ENCODE measurements at regions not wholly inside any gene's neighbourhood (a gene's known extent, or its start where the extent isn't known, plus 50 kb on each side); places are given as distances from the start of the nearest gene placed in this dataset.
"Not testable (repeated sequence)": the region's sequence is repeated elsewhere in the genome, so short reads cannot be mapped to it uniquely, and the experiment has no call there.

- H3K9me3 ChIP-seq (ENCODE audit: control insufficient read depth in 5 of 5, low read length in 5 of 5): no peaks in the 10 kb centered on the region
- H3K4me1 ChIP-seq (ENCODE audit: control insufficient read depth in 5 of 5, insufficient read depth in 5 of 5, low read length in 5 of 5): no peaks in the 10 kb centered on the region
- no peak overlapping the region for H3K4me3 ChIP-seq (ENCODE audit: low read depth in 1 of 5, low read length in 5 of 5)
- no peak overlapping the region for H3K9ac ChIP-seq (ENCODE audit: low read length in 5 of 5)
- no peak overlapping the region for H3K27ac ChIP-seq (ENCODE audit: low read depth, low read length)
- H3K36me3 ChIP-seq (ENCODE audit: control insufficient read depth in 5 of 5, insufficient read depth in 5 of 5, low read length in 5 of 5): no peaks in the 10 kb centered on the region
- no peaks in the 10 kb centered on the region for H3K27me3 ChIP-seq (ENCODE audit: control insufficient read depth in 5 of 5, insufficient read depth in 4 of 5, low read length in 5 of 5)
These were observed 1197.5 kb upstream of the AUTS2 start for GRCh38 chr7:68400783-68401182.

- Histone ChIP-seq H3K4me3 (ENCODE audit: low read depth in 1 of 5, low read length in 5 of 5) (no peak overlapping the region), H3K9ac (ENCODE audit: low read length in 5 of 5) (no peak overlapping the region), H3K4me1 (ENCODE audit: control insufficient read depth in 5 of 5, insufficient read depth in 5 of 5, low read length in 5 of 5) (no peaks in the 10 kb centered on the region), H3K27me3 (ENCODE audit: control insufficient read depth in 5 of 5, insufficient read depth in 4 of 5, low read length in 5 of 5) (no peaks in the 10 kb centered on the region), H3K27ac (ENCODE audit: low read depth, low read length) (no peak overlapping the region), H3K36me3 (ENCODE audit: control insufficient read depth in 5 of 5, insufficient read depth in 5 of 5, low read length in 5 of 5) (no peaks in the 10 kb centered on the region), H3K9me3 (ENCODE audit: control insufficient read depth in 5 of 5, low read length in 5 of 5) (no peaks in the 10 kb centered on the region)
These were observed 1197.0 kb upstream of the AUTS2 start for GRCh38 chr7:68401313-68401712.

GRCh38 chr7:68406480-68406879 lies 1191.8 kb upstream of the AUTS2 start:
- no peak overlapping the region for H3K9ac ChIP-seq (ENCODE audit: low read length in 5 of 5)
- H3K27ac ChIP-seq (ENCODE audit: low read depth, low read length): no peak overlapping the region
- H3K27me3 ChIP-seq (ENCODE audit: control insufficient read depth in 5 of 5, insufficient read depth in 4 of 5, low read length in 5 of 5): no peaks in the 10 kb centered on the region
- no peaks in the 10 kb centered on the region for H3K4me1 ChIP-seq (ENCODE audit: control insufficient read depth in 5 of 5, insufficient read depth in 5 of 5, low read length in 5 of 5)
- H3K4me3 ChIP-seq (ENCODE audit: low read depth in 1 of 5, low read length in 5 of 5): no peak overlapping the region
- H3K36me3 ChIP-seq (ENCODE audit: control insufficient read depth in 5 of 5, insufficient read depth in 5 of 5, low read length in 5 of 5): no peaks in the 10 kb centered on the region
- H3K9me3 ChIP-seq (ENCODE audit: control insufficient read depth in 5 of 5, low read length in 5 of 5): no peaks in the 10 kb centered on the region

GRCh38 chr7:68407460-68407859 lies 1190.8 kb upstream of the AUTS2 start:
- no peaks in the 10 kb centered on the region for H3K36me3 ChIP-seq (ENCODE audit: control insufficient read depth in 5 of 5, insufficient read depth in 5 of 5, low read length in 5 of 5)
- H3K9me3 ChIP-seq (ENCODE audit: control insufficient read depth in 5 of 5, low read length in 5 of 5): no peaks in the 10 kb centered on the region
- H3K9ac ChIP-seq (ENCODE audit: low read length in 5 of 5): no peak overlapping the region
- H3K4me1 ChIP-seq (ENCODE audit: control insufficient read depth in 5 of 5, insufficient read depth in 5 of 5, low read length in 5 of 5): no peaks in the 10 kb centered on the region
- no peak overlapping the region for H3K27ac ChIP-seq (ENCODE audit: low read depth, low read length)
- no peak overlapping the region for H3K4me3 ChIP-seq (ENCODE audit: low read depth in 1 of 5, low read length in 5 of 5)
- H3K27me3 ChIP-seq (ENCODE audit: control insufficient read depth in 5 of 5, insufficient read depth in 4 of 5, low read length in 5 of 5): no peaks in the 10 kb centered on the region

GRCh38 chr7:68408873-68409272 lies 1189.4 kb upstream of the AUTS2 start:
- no peaks in the 10 kb centered on the region for H3K36me3 ChIP-seq (ENCODE audit: control insufficient read depth in 5 of 5, insufficient read depth in 5 of 5, low read length in 5 of 5)
- H3K4me3 ChIP-seq (ENCODE audit: low read depth in 1 of 5, low read length in 5 of 5): no peak overlapping the region
- no peaks in the 10 kb centered on the region for H3K9me3 ChIP-seq (ENCODE audit: control insufficient read depth in 5 of 5, low read length in 5 of 5)
- H3K27ac ChIP-seq (ENCODE audit: low read depth, low read length): no peak overlapping the region
- no peaks in the 10 kb centered on the region for H3K4me1 ChIP-seq (ENCODE audit: control insufficient read depth in 5 of 5, insufficient read depth in 5 of 5, low read length in 5 of 5)
- no peak overlapping the region for H3K9ac ChIP-seq (ENCODE audit: low read length in 5 of 5)
- H3K27me3 ChIP-seq (ENCODE audit: control insufficient read depth in 5 of 5, insufficient read depth in 4 of 5, low read length in 5 of 5): no peaks in the 10 kb centered on the region

GRCh38 chr7:68409851-68410250 lies 1188.4 kb upstream of the AUTS2 start:
- Histone ChIP-seq H3K9me3 (ENCODE audit: control insufficient read depth in 5 of 5, low read length in 5 of 5) (no peaks in the 10 kb centered on the region), H3K36me3 (ENCODE audit: control insufficient read depth in 5 of 5, insufficient read depth in 5 of 5, low read length in 5 of 5) (no peaks in the 10 kb centered on the region), H3K4me1 (ENCODE audit: control insufficient read depth in 5 of 5, insufficient read depth in 5 of 5, low read length in 5 of 5) (no peaks in the 10 kb centered on the region), H3K4me3 (ENCODE audit: low read depth in 1 of 5, low read length in 5 of 5) (no peak overlapping the region), H3K27me3 (ENCODE audit: control insufficient read depth in 5 of 5, insufficient read depth in 4 of 5, low read length in 5 of 5) (no peaks in the 10 kb centered on the region), H3K27ac (ENCODE audit: low read depth, low read length) (no peak overlapping the region), H3K9ac (ENCODE audit: low read length in 5 of 5) (no peak overlapping the region)

GRCh38 chr7:68410693-68411092 lies 1187.6 kb upstream of the AUTS2 start:
- H3K36me3 ChIP-seq (ENCODE audit: control insufficient read depth in 5 of 5, insufficient read depth in 5 of 5, low read length in 5 of 5); H3K4me1 ChIP-seq (ENCODE audit: control insufficient read depth in 5 of 5, insufficient read depth in 5 of 5, low read length in 5 of 5); H3K27me3 ChIP-seq (ENCODE audit: control insufficient read depth in 5 of 5, insufficient read depth in 4 of 5, low read length in 5 of 5); H3K9me3 ChIP-seq (ENCODE audit: control insufficient read depth in 5 of 5, low read length in 5 of 5); H3K9ac ChIP-seq (ENCODE audit: low read length in 5 of 5); H3K4me3 ChIP-seq (ENCODE audit: low read depth in 1 of 5, low read length in 5 of 5); H3K27ac ChIP-seq (ENCODE audit: low read depth, low read length): not testable (repeated sequence)

- Histone ChIP-seq H3K27me3 (ENCODE audit: control insufficient read depth in 5 of 5, insufficient read depth in 4 of 5, low read length in 5 of 5) (no peaks in the 10 kb centered on the region), H3K9me3 (ENCODE audit: control insufficient read depth in 5 of 5, low read length in 5 of 5) (no peaks in the 10 kb centered on the region), H3K36me3 (ENCODE audit: control insufficient read depth in 5 of 5, insufficient read depth in 5 of 5, low read length in 5 of 5) (no peaks in the 10 kb centered on the region), H3K27ac (ENCODE audit: low read depth, low read length) (no peak overlapping the region), H3K4me3 (ENCODE audit: low read depth in 1 of 5, low read length in 5 of 5) (no peak overlapping the region), H3K4me1 (ENCODE audit: control insufficient read depth in 5 of 5, insufficient read depth in 5 of 5, low read length in 5 of 5) (no peaks in the 10 kb centered on the region), H3K9ac (ENCODE audit: low read length in 5 of 5) (no peak overlapping the region)
These were observed 1186.5 kb upstream of the AUTS2 start for GRCh38 chr7:68411742-68412141.

- no peaks in the 10 kb centered on the region for H3K36me3 ChIP-seq (ENCODE audit: control insufficient read depth in 5 of 5, insufficient read depth in 5 of 5, low read length in 5 of 5)
- no peak overlapping the region for H3K9ac ChIP-seq (ENCODE audit: low read length in 5 of 5)
- H3K4me1 ChIP-seq (ENCODE audit: control insufficient read depth in 5 of 5, insufficient read depth in 5 of 5, low read length in 5 of 5): no peaks in the 10 kb centered on the region
- peaks cover 0 to 7% (median 3%) of the 10 kb centered on the region in 5 donors for H3K9me3 ChIP-seq (ENCODE audit: control insufficient read depth in 5 of 5, low read length in 5 of 5)
- H3K27ac ChIP-seq (ENCODE audit: low read depth, low read length): no peak overlapping the region
- no peaks in the 10 kb centered on the region for H3K27me3 ChIP-seq (ENCODE audit: control insufficient read depth in 5 of 5, insufficient read depth in 4 of 5, low read length in 5 of 5)
- H3K4me3 ChIP-seq (ENCODE audit: low read depth in 1 of 5, low read length in 5 of 5): no peak overlapping the region
These were observed 1183.4 kb upstream of the AUTS2 start for GRCh38 chr7:68414631-68415425.

GRCh38 chr7:68417002-68417401 lies 1181.3 kb upstream of the AUTS2 start:
- Histone ChIP-seq H3K36me3 (ENCODE audit: control insufficient read depth in 5 of 5, insufficient read depth in 5 of 5, low read length in 5 of 5) (no peaks in the 10 kb centered on the region), H3K9ac (ENCODE audit: low read length in 5 of 5) (no peak overlapping the region), H3K9me3 (ENCODE audit: control insufficient read depth in 5 of 5, low read length in 5 of 5) (peaks cover 0 to 7% (median 3%) of the 10 kb centered on the region in 5 donors), H3K4me3 (ENCODE audit: low read depth in 1 of 5, low read length in 5 of 5) (no peak overlapping the region), H3K27me3 (ENCODE audit: control insufficient read depth in 5 of 5, insufficient read depth in 4 of 5, low read length in 5 of 5) (no peaks in the 10 kb centered on the region), H3K4me1 (ENCODE audit: control insufficient read depth in 5 of 5, insufficient read depth in 5 of 5, low read length in 5 of 5) (no peaks in the 10 kb centered on the region), H3K27ac (ENCODE audit: low read depth, low read length) (no peak overlapping the region)
